Activated CD4-positive, alpha-beta T cell treated with anti-CD3 and anti-CD28 coated beads for 24 hours (primary cell): ENCODE measurements at regions not wholly inside any gene's neighbourhood (a gene's known extent, or its start where the extent isn't known, plus 50 kb on each side); places are given as distances from the start of the nearest gene placed in this dataset.
"Not testable (repeated sequence)": the region's sequence is repeated elsewhere in the genome, so short reads cannot be mapped to it uniquely, and the experiment has no call there.

Experiments
- DNase-seq, 2 donors: peaks; one replicate each; pipeline ENCODE4 v3.0.0-alpha.2; 2020; ENCODE audit warnings: low read depth in 2 of 2

DNA sequence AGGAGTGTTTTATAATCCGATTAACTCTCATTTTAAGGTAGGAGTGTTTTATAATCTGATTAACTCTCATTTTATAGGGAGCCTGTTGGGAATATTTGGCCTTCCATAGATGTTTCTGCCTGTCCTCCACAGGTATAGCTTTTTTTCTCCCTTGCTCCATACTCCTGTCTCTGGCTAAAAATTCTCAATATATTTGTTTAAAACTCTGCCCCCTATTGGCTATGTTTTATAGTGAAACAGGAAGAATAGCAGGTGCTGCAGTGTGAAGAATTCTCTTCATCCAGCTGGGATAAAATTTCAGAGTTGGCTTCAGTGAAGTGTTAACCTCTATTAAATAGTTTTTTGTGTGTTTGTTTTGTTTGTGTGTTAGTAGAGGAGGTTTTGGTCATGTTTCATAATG is 1046.0 kb upstream of the TMEFF2 start:
- no peak for DNase-seq

- no peak for DNase-seq
These were observed 1036.9 kb upstream of the TMEFF2 start for GRCh38 chr2:193231634-193232033.

DNA sequence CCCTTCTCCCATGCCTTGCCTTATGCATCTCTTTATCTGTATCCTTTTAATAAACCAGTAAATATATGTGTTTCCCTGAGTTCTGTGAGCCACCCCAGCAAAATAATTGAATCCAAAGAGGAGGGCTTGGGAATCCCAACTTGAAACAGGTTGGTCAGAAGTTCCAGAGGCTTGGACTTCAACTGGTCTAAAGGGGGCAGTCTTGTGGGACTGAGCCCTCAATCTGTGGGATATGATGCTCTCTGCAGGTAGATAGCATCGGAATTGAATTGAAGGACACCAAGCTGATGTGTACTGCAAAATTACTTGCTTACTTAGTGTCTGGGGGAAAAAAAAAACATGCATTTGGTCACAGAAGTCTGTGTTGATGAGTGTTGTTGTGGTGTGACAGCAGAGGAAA is 1033.5 kb upstream of the TMEFF2 start:
- DNase-seq = no peak

- no peak for DNase-seq
These were observed 1027.7 kb upstream of the TMEFF2 start for GRCh38 chr2:193222454-193222853.

DNA sequence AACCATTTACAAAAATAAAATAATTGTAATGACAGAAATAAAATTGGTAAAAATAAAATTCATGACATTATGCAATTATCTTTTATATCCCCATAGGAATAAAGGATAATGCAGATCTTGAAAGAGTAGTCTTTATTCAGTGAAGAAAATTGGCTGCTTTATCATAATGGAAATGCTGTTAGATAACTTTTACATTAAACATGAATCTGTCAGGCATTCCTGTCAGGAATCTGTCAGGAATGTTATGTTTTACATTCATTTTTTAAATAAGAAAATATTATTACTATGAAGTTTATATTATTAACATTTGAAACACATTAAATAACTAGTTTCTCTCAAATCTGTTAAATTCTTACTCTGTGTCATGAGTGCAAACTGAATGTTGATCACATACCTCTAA is 1024.7 kb upstream of the TMEFF2 start:
- DNase-seq = no peak

GRCh38 chr2:193201583-193201982 is 1006.9 kb upstream of the TMEFF2 start:
- DNase-seq = no peak

GRCh38 chr2:193199322-193199721 is 1004.6 kb upstream of the TMEFF2 start:
- no peak for DNase-seq

GRCh38 chr2:193187816-193188215 is 993.1 kb upstream of the TMEFF2 start:
- DNase-seq = no peak

GRCh38 chr2:193170981-193171380 is 976.2 kb upstream of the TMEFF2 start:
- not testable (repeated sequence) for DNase-seq

DNA sequence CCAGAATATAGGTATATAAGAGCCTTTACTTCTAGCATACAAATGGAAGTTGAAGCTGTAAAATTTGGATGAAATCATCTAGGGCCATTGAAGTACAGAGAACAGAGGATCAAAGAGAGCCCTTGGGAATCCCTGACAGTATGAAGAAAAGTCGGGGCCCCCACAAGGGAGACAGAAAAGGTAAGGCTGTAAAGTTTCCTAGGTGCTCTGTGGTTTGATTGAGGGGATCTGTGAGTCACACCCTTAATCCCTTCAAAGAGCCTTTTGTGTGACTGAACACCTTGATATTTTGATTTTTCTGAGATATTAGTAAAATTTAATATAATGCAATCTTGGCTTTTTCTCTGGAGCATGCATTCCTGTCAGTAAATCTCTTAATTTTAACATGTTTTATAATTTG is 961.7 kb upstream of the TMEFF2 start:
- no peak for DNase-seq

DNA sequence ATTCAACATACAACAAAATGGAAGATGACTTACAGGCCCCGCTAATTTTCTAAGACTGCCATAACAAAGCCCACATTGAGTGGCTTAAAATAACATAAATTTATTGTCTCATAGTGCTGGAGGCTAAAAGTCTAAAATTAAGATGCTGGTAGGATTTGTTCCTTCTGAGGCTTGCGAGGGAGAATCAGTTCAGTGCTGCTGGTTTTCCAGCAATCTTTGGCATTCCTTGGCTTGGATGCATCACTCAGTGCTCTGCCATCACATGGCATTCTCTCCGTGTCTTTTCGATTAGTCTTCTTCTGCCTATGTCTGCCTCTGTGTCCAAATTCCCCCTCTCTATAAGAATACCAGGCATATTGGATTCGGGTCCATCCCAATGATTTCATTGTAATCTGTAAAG is 959.3 kb upstream of the TMEFF2 start:
- no peak for DNase-seq

GRCh38 chr2:193153576-193153975 is 958.8 kb upstream of the TMEFF2 start:
- no peak for DNase-seq

- DNase-seq = not testable (repeated sequence)
These were observed 947.7 kb upstream of the TMEFF2 start for GRCh38 chr2:193142467-193142866.

DNA sequence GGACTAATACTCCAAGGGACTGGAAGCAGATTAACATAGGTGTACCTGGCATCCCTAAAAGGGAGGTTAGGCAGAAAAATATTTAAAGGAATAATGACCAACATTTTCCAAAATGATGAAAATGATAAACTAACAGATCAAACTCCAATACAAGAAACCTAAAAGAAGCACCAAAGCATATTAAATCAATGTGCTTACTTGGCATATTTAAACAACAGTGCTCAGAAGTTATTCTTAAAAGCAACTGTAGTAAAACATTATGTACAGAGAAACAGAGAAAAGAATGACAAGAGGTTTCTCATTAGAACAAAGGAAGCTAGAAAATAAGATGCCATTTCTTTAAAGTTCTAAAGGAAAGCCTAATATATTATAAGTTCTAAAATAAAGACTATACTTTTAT is 947.3 kb upstream of the TMEFF2 start:
- DNase-seq = no peak

GRCh38 chr2:193140895-193141294 is 946.2 kb upstream of the TMEFF2 start:
- not testable (repeated sequence) for DNase-seq

DNA sequence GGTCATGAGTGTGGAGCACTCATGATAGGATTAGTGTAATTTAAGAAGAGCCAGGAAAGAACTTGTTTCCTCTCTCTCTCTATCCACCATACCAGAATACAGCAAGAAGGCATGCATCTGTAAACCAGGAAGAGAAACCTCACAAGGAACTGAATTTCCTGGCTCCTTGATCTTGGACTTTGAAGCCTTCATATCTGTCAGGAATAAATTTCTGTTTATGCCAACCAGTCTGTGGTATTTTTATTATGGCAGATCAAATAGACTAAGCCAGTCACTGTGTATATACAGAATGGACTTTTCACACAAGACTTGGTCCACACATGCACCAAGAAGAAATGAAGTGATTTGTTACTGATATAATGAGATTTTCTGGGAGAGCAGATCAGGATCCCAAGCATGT is 930.1 kb upstream of the TMEFF2 start:
- DNase-seq = no peak

DNA sequence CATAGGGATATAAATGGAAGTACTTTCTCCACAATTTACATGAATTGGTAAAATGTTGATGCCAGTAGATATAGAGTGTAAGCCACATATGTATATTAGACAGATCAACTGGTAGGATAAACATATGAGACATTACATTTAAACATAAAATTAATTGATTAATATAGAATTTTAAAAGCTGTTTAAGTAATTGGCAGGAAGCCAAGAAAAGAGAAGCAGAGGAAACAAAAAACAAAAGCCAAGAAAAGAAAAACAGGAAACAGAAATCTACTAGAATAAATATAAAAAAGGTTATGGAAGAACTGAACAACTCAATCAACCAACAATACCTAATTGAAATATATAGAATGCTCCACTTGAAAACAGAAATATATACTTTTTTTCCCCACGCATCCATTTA is 920.1 kb upstream of the TMEFF2 start:
- no peak for DNase-seq

GRCh38 chr2:193112986-193113385 is 918.3 kb upstream of the TMEFF2 start:
- no peak for DNase-seq

DNA sequence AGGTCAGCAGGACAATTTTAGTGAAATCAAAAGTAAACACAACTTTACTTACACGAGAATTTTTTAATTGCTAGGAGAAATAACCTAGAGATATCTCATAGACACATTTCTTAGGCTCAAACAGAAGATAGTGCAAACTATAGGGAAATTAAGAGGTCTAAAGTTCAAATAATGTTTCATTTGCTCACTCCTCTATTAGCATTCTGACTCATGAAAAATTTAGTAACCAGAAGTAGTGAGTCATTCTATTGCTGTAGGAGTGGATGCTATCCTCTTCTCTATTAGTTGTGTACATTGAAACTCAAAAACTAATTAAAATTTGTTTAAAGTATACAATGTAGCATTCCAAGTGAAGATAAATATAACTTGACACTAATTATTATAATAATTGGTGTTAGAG is 908.3 kb upstream of the TMEFF2 start:
- no peak for DNase-seq

DNA sequence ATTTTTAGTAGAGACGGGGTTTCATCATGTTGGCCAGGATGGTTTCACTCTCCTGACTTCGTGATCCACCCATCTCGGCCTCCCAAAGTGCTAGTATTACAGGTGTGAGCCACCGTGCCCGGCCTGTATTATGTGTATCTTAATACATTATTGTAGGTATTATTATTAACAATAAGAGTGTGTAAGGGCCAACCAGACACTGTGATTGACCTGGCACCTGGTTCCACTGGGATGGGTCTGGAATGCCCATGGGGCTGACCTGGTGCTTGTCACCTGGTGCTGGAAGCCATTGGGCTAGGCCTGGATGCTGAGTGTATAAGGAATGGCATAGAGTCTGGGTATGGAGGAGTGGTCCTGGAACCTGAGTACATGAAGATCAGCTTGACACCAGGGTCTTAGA is 906.9 kb upstream of the TMEFF2 start:
- DNase-seq = no peak

GRCh38 chr2:193088026-193088425 is 893.3 kb upstream of the TMEFF2 start:
- DNase-seq = no peak

DNA sequence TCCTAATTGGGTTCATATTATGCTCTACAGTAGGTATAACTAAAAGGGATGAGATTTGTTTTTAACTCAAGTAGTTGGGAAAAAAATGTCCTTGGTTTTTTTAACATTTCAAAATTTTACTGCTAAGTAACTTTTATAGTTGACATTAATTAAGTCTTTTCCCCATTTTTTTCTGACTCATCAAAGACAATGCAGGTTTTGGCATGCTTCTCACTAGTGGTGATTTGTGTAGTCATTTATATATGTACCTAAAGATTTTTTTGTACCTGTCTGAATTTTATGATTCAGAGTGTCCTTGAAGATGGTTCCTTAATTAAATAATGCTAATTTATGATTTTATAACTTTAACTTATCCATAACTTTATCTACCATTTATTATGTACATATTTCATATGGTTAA is 882.3 kb upstream of the TMEFF2 start:
- DNase-seq = no peak

- DNase-seq = no peak
These were observed 880.2 kb upstream of the TMEFF2 start for GRCh38 chr2:193074933-193075332.

DNA sequence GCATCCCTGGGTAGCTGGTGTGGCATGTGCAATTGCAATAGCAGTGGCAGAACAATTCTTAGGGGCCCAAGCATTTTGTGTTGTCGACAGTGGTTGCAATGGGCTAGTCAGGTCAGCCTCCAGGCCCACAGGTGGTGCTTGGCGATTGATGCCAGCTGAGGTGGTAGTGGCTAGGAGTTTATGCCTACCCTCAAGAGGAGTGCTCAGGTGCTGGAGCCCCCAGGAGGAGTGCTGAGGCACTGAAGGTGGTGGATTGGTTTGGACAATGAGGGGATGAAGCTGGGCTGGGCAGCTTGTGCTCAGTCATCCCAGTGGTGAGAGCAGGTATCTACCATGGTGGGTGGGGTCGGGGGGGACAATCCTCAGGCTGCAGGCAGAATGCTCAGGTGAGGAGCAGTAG is 877.9 kb upstream of the TMEFF2 start:
- DNase-seq = no peak

GRCh38 chr2:193025556-193025955 is 830.8 kb upstream of the TMEFF2 start:
- not testable (repeated sequence) for DNase-seq
